AML-193 (cell line): ENCODE measurements at regions not wholly inside any gene's neighbourhood (a gene's known extent, or its start where the extent isn't known, plus 50 kb on each side); places are given as distances from the start of the nearest gene placed in this dataset.

Experiments used
- DNase-seq, 2 experiments: peaks; one replicate each; lab custom pipeline; 2025; lab: John Stamatoyannopoulos, UW

DNA sequence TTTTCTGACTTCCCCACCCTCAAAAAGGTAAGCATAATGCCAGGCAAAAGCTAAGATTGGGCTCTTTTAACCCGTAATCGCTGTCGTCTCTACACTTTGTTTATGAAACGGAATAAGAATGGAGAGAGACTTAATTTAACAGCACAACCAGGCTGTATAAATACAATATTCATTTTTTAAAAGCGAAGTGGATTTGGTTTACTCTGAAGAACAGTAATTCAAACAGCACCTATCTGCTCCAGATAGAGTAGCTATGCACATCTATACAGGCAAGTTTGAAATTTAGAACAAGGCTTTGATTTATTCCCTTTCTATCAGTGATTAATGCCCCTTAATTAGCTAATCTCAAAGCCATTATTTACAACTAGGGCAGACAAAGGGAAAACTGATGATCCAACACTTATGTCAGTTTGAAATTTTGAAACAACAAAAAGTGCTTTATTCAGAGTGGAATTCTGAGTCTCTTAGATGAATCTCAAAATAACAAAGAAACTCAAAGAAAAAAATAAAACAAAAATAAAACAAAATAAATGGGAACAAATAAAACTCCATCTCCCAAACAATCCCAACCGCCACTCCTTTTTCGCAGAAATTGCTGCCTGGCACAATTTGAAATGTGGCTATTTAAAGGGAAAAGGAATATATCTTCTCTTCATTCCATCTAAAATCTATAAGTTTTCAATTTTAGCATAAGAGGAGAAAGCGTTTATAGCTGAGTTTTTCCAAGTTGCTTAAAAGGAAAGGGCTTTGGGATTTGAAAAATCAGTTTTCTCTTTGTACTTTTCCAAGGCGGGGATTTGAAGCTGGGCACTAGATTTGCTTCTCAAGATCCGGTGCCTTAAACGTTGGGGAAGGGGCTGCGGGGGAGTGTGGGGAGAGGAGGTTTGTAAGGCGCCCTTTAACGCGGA lies 298.6 kb downstream of the PARP8 start:
- DNase-seq = no peak

DNA sequence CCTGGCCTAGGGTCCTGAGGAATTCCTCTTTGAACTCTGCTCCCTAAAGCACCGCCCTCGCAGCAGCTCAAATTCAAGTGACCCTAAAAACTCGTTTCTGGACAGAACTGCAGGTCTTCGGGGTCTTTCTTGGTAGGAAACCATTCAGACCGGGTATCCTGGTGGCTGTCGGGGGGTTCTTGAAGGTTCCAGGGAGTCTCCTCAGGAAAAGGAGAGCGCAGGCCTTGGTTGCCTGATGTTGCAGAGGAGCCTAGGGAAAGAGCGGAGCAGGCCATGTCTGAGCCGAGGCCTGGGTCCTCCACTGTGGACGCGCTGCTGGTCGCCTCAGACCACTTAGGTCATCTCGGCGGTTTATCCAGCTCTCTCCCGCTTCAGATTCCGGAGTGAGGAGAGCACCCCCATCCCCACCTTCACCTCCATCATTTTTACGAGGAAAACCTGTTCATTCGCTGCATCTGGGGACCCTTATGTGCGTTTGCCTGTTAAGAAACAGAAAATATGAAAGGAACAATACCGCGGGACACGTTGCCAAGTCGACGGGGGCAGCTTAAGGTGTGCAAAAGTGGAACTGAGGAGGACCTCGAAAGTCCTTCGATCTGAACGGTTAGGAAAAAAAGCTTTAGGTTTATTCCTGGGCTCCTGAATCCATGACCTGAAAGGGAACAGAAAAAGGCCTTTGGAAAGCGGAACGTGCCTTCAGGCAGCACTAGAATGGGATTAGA lies 299.4 kb downstream of the PARP8 start:
- no peak for DNase-seq

DNA sequence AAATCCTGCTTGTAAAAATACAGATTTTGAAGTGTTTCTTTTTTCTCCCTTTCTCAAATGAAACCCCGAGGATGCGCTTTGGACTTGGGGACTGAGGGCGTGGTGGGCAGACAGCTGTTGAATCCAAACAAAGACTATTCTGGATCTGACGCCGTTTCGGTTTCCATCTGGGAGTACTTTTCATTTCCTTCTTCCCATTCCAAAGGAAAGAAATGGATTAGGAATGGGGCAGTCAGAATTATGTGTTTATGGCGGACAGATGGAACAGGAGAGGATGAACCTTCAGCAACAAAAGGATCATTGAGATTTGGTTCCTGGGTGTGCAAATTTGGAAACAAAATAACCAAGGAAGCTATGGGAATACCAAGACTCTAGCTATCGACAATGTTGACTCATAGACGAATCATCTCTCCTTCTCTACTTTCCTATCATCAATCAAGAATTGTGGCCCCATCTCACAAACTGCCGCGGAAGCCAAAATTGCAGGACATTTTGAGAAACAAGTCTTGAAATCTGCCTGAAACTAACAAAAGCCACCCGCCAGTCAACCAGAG lies 300.6 kb downstream of the PARP8 start:
- no peak for DNase-seq

- DNase-seq = no peak
Measured at GRCh38 chr5:50967563-50968355, 301.3 kb downstream of the PARP8 start.

DNA sequence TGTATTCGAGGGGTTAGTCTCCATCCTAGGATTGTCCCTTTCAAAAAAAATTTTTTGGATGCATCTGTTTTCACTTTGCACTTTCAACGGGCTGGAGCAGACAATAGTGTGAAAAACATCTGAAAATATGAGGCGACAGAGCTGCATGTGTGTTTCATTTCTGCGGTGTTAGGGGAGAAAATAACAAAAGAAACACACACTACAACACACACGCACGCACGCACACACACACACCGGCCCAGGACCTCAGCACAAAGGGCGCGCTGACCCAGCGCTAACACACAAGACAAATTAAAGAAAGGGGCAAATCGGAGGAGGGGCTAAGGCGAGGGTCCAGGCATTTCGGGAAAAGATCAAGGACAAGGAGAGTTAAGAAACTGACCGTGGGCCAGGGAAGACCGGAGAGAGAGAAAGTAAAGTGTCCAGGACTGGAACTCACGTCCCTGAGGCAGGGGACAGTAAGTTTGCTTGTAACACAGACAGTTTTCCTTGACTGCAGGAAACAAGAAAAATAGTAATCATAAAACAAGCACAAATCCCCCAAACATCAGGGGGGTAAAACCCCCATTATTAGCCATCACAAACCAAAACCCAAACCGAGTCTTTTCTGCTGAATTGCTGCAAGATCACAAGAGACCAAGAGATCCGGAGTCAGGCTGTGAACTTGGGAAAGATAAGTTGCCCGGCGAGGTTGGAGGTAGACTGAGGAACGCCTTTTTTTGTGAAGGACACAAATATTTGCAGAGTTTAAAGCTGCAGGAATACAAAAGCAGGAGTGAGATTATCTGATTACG lies 302.1 kb downstream of the PARP8 start:
- DNase-seq = no peak

- no peak for DNase-seq
Measured at GRCh38 chr5:50969151-50970031, 303.0 kb downstream of the PARP8 start.

DNA sequence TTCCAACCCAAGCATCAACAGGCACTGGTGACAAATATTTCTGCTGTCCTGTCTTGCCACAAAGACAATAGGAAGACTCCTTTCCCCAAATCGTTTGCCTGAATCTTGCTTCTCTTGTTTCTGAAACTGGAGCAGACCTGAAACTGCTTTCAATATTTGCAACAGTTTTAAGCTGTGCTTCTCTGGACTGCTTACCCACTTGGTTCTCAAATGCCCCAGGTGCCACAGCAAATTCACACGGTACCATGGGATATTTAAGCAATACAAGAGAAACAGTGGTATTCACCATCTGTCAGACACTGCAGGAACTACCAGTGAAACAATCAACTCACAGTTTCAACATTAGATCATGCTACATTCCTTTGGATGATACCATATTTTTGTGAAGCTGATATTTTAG lies 309.4 kb downstream of the PARP8 start:
- no peak for DNase-seq

DNA sequence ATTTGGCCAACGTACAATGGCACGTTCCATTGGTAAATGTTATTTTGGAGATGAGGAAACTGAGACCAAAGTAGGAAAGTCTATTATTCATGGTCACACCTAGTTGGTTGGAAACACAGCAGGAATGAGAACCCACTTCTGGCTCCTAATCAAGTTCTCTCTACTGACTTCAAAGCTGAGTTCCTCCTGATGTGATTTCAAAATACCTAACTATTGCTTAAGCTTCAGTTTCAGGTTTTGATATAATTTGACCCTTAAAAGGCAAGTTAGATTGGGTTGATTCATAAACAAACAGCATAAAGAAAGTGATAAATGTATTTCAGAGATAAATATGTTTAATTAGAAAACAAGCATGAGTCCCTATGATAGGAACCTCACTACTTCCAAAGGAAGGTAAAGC lies 312.5 kb downstream of the PARP8 start:
- DNase-seq = no peak

GRCh38 chr5:50984640-50985039 lies 318.2 kb downstream of the PARP8 start:
- no peak for DNase-seq

DNA sequence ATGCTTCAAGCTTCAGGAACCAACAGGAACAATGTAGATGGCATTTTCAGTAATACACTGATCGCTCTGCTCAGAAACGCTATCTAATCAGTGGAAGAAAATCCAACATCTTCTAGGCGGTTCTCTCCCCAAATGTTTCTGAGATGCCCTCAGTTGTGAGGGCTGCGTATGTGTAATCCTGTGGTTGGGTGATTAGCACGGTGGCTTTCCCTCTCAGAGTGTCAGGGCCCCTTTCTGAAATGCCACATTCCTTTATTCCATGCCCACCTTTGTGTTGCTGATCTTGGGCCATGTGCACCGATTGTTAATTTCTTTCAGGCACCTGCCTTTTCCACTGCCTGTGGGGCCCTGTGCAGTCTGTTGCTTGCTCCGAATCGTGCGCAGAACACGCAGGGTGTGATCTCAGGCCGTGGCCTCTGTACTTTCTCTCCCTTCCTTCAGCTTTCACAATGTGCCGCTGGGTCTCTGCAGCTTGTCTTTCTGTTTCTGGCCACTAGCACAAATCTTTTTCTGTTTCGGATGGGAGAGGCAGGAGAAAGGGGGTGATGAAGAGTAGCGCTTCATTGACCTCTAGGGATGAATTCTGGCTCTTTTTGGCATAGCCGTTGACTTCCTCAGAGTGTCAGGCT lies 324.0 kb downstream of the PARP8 start:
- no peak for DNase-seq

DNA sequence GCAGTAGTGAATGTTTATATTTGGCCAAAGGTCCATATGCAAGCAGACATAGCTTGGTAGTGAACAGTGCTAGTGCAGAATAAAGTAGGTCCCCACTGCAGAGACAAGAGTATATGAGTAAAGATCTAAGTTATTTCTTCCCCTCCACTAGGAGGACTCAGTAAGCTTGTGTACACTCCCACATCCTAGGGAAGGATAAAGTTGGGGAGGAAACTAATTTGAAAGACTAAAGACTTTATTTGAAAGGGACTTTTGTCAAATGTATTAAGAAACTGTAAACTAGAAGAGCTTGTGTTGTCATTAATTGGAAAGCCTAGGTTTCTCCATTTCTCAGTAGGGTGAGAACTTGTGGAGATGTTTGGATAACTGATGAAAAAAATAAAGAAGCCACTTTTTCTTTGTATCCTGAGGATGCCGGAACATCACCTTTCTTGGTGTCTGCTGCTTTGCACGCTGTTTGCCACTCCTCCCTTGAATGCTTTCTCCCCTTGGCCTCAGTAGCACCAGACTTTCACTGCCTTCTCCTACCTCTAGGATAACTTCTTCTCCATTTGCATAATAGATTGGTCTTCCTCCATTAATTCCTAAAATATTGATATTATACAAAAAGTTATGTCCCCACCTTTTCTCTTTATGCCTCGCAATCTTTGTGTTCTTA lies 329.0 kb downstream of the PARP8 start:
- no peak for DNase-seq

GRCh38 chr5:51001227-51001923 lies 334.9 kb downstream of the PARP8 start:
- DNase-seq = no peak

GRCh38 chr5:51002368-51002767 lies 335.9 kb downstream of the PARP8 start:
- DNase-seq = no peak

DNA sequence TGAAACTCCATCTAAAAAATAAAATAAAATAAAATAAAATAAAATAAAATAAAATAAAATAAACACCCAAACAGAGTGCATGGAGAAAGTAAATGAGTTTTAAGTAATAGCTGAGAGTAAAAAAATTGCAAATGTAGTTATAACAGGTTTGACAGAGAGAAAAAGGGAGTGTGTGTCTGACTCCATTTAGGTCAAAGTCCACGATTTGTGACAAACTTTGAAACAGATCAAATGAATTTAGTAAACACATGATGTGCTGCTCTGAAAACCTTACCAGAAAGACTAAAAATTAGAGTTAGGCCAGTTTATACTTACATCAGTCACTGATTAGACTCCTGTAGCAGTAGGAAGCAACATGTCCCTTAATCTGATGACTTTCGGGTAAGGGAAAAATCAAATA lies 346.6 kb downstream of the PARP8 start:
- no peak for DNase-seq

DNA sequence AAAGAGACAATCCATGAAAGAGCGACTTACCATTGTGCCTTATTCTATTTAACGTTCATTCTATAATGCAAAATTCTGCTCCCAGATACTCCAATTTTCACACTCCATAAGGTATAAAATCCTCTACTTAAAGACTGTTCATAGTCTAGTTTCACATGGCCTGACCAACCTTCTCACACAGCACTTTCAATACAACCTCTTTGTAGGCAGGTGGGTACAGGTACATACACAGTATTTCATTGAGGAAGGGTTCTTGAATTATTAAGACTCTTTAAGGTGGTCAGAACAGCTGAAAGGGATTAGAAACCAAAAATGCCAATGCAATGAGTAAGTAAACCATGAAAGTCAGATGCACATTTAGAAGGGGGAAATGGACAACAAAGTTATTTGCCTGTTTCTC lies 352.0 kb downstream of the PARP8 start:
- DNase-seq = no peak

DNA sequence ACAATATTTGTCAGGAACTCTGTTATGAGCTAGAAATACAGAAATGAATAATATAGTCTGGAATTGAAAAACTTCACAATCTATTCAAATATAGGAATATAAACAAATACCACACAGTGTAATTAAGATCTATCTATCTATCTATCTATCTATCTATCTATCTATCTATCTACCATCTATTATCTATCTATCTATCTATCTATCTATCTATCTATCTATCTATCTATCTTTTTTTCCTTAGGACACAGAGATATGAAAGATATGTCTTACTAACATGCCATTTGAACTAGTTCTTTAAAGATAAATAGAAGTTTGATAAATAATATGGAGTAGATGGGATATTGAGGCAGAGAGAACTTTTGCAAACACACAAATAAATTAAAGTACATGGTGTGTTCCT lies 357.8 kb downstream of the PARP8 start:
- DNase-seq = no peak

DNA sequence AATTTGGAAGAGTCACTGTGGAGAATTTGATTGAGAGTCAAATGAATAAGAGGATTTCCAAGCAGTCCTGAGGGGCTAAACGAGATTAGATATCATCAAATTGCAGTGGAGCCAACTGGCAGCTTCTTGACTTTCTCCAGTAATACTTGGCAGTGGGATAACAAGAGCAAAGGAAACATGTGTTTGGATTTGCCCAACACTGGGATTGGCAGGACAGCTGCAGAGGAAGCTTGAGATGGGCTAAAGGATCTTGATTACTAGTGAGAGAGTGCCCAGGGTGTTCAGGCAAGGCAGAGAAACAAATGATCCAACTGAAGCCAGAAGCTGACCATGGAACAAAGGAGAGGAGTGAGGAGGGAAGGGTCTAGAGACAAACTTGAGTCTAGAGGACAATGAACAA lies 356.0 kb upstream of the ISL1 start:
- no peak for DNase-seq

DNA sequence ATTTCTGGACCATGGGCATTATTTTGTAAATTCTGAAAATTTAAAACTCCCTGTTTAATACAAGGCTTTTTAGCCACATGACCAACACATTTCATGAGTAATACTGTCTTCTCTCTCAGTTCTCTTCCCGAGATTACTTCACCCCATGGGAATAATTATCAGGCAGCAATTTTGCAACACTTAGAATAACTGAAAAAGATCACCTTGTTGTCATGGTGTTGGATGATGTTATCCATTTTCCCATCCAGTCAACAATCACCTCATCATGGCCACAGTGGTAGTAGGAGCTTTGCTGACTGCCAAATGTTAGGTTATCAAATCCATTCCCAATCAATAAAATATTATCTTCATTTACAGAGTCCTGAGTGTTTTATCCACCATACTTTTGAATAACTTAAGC lies 354.9 kb upstream of the ISL1 start:
- no peak for DNase-seq

- no peak for DNase-seq
Measured at GRCh38 chr5:51033215-51033614, 350.0 kb upstream of the ISL1 start.
